ENCODE measurements at regions not wholly inside any gene's neighbourhood (a gene's known extent, or its start where the extent isn't known, plus 50 kb on each side); places are given as distances from the start of the nearest gene placed in this dataset.
"Not testable (repeated sequence)": the region's sequence is repeated elsewhere in the genome, so short reads cannot be mapped to it uniquely, and the experiment has no call there.

- no peak for DNase-seq
Measured at GRCh38 chr6:163895162-163895561, 480.6 kb downstream of the QKI start.

- DNase-seq, result no peak
Measured at GRCh38 chr6:163893609-163894189, 479.2 kb downstream of the QKI start.

GRCh38 chr6:163892824-163893561 is 478.5 kb downstream of the QKI start:
- no peak for DNase-seq

- DNase-seq, result no peak
Measured at GRCh38 chr6:163889904-163890514, 475.5 kb downstream of the QKI start.

GRCh38 chr6:163888030-163888819 is 473.7 kb downstream of the QKI start:
- no peak for DNase-seq

- DNase-seq, result no peak
Measured at GRCh38 chr6:163886428-163886827, 471.9 kb downstream of the QKI start.

GRCh38 chr6:163883984-163884383 is 469.5 kb downstream of the QKI start:
- no peak for DNase-seq

- DNase-seq, result no peak
Measured at GRCh38 chr6:163878698-163879097, 464.2 kb downstream of the QKI start.

- no peak for DNase-seq
Measured at GRCh38 chr6:163877877-163878639, 463.5 kb downstream of the QKI start.

GRCh38 chr6:163876391-163876790 is 461.9 kb downstream of the QKI start:
- DNase-seq, result no peak

GRCh38 chr6:163874784-163875183 is 460.3 kb downstream of the QKI start:
- no peak for DNase-seq

GRCh38 chr6:163872335-163872734 is 457.8 kb downstream of the QKI start:
- DNase-seq, result no peak

- DNase-seq, result no peak
Measured at GRCh38 chr6:163871616-163872015, 457.1 kb downstream of the QKI start.

GRCh38 chr6:163867518-163868292 is 453.2 kb downstream of the QKI start:
- DNase-seq, result no peak

- DNase-seq, result no peak
Measured at GRCh38 chr6:163866192-163866591, 451.7 kb downstream of the QKI start.

GRCh38 chr6:163863565-163863964 is 449.0 kb downstream of the QKI start:
- DNase-seq, result no peak

- DNase-seq, result no peak
Measured at GRCh38 chr6:163862701-163863100, 448.2 kb downstream of the QKI start.

GRCh38 chr6:163861627-163862026 is 447.1 kb downstream of the QKI start:
- no peak for DNase-seq

- DNase-seq, result no peak
Measured at GRCh38 chr6:163860287-163861081, 446.0 kb downstream of the QKI start.

GRCh38 chr6:163858870-163859269 is 444.4 kb downstream of the QKI start:
- not testable (repeated sequence) for DNase-seq

GRCh38 chr6:163857421-163857820 is 442.9 kb downstream of the QKI start:
- DNase-seq, result no peak

Data from cerebellar nuclear complex (tissue), 1 donor.